HG03039 (cell line): ENCODE measurements at regions not wholly inside any gene's neighbourhood (a gene's known extent, or its start where the extent isn't known, plus 50 kb on each side); places are given as distances from the start of the nearest gene placed in this dataset.

Experiments used
- ATAC-seq: cut with Tn5 transposase; IDR thresholded peaks from one replicate; pipeline ENCODE4 v1.9.1; 2021; ENCODE audit warnings: mild to moderate bottlenecking, moderate library complexity; ENCODE audit not compliant: unreplicated experiment

GRCh38 chr16:31700530-31701388 lies 172.8 kb upstream of the ZNF267 start:
- ATAC-seq, result peak; percentile 33

- no peak for ATAC-seq
Observed at GRCh38 chr16:31701734-31702133, 171.9 kb upstream of the ZNF267 start.

- no peak for ATAC-seq
Observed at GRCh38 chr16:31702796-31703195, 170.8 kb upstream of the ZNF267 start.

- no peak for ATAC-seq
Observed at GRCh38 chr16:31703526-31704128, 170.0 kb upstream of the ZNF267 start.

GRCh38 chr16:31704138-31704537 lies 169.5 kb upstream of the ZNF267 start:
- no peak for ATAC-seq

GRCh38 chr16:31705371-31705770 lies 168.2 kb upstream of the ZNF267 start:
- no peak for ATAC-seq

- ATAC-seq, result no peak
Observed at GRCh38 chr16:31706318-31706717, 167.3 kb upstream of the ZNF267 start.

GRCh38 chr16:31706925-31707324 lies 166.7 kb upstream of the ZNF267 start:
- no peak for ATAC-seq

GRCh38 chr16:31707743-31708335 lies 165.8 kb upstream of the ZNF267 start:
- no peak for ATAC-seq

- ATAC-seq, result no peak
Observed at GRCh38 chr16:31708348-31708747, 165.3 kb upstream of the ZNF267 start.

- ATAC-seq, result no peak
Observed at GRCh38 chr16:31709181-31709580, 164.4 kb upstream of the ZNF267 start.

GRCh38 chr16:31710134-31710533 lies 163.5 kb upstream of the ZNF267 start:
- no peak for ATAC-seq

GRCh38 chr16:31710880-31711279 lies 162.7 kb upstream of the ZNF267 start:
- ATAC-seq, result no peak

- no peak for ATAC-seq
Observed at GRCh38 chr16:31711344-31711845, 162.2 kb upstream of the ZNF267 start.

GRCh38 chr16:31712064-31712540 lies 161.5 kb upstream of the ZNF267 start:
- ATAC-seq, result no peak

GRCh38 chr16:31713071-31713944 lies 160.3 kb upstream of the ZNF267 start:
- ATAC-seq, result peak; percentile 93

GRCh38 chr16:31713945-31714902 lies 159.4 kb upstream of the ZNF267 start:
- no peak for ATAC-seq

GRCh38 chr16:31714903-31715504 lies 158.6 kb upstream of the ZNF267 start:
- ATAC-seq, result no peak

- ATAC-seq, result no peak
Observed at GRCh38 chr16:31715915-31716314, 157.7 kb upstream of the ZNF267 start.
